ENCODE measurements at regions not wholly inside any gene's neighbourhood (a gene's known extent, or its start where the extent isn't known, plus 50 kb on each side); places are given as distances from the start of the nearest gene placed in this dataset.

DNA sequence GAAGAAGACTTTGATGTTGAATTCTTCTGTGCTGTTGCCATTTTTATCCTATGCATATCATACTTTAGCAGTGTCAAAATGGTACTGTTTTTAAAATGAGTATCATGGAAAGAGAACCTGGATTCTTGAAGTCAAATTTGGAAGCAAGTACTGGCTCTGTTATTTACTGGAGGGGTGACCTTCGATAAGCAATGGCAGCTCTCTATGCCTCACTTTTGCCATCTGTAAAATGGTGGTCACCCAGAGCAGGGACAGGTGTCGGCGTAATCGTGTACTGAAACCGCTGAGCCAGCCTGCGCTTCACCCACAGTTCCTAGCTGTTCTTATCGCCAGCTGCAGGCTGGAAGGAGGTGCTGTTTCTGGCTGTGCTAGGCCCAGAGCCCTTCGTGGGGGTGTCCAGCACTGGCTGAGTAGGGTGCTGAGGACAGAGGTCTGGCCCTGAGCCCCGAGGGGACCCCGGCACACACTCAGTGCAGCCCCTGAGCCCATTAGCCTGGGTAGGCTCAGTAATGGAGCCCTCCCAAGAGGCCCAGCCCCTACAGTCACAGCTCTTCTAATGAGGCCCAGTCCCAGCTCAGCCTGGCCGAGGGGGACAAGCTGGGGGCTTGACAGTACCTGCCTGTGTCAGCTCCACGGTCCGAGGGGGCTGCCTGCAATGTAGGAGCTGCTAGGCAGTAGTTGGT, 183.5 kb downstream of the PHETA1 start:
- ChIA-PET POLR2A (no interaction called here), CTCF (interaction anchor here (2.1 kb wide), 1 partner anchor 10 kb away, joined by 4 read pairs; no protein-coding TSS in a partner anchor)
- no peak for TF ChIP-seq CTCF (IDR thresholded peaks at IDR 0.05; ENCODE audit: control extremely low read depth, extremely low read depth, low read depth, missing control alignments)
- no peak for DNase-seq (ENCODE audit: extremely low spot score)

DNA sequence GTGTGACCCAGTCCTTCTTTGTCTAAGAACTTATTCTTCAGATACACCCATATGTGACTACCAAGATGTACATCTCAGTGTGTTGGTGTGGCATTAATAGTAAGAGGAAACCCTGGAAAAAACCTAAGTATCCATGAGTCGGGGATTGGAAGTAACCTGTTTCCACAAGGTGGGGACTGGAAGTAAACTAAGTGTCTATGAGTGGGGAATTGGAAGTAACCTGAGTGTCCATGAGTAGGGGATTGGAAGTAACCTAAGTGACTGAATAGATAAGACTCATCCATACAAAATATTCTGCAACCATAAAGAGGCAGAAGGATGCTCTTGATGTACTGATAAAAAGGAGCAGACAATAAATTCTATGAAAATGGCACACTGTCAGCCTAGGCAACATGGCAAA, 184.7 kb downstream of the PHETA1 start:
- TF ChIP-seq CTCF (IDR thresholded peaks at IDR 0.05; ENCODE audit: control extremely low read depth, extremely low read depth, low read depth, missing control alignments), result no peak
- ChIA-PET POLR2A (no interaction called here), CTCF (interaction anchor here (2.1 kb wide), 1 partner anchor 11 kb away, joined by 4 read pairs; no protein-coding TSS in a partner anchor)
- no peak for DNase-seq (ENCODE audit: extremely low spot score)

DNA sequence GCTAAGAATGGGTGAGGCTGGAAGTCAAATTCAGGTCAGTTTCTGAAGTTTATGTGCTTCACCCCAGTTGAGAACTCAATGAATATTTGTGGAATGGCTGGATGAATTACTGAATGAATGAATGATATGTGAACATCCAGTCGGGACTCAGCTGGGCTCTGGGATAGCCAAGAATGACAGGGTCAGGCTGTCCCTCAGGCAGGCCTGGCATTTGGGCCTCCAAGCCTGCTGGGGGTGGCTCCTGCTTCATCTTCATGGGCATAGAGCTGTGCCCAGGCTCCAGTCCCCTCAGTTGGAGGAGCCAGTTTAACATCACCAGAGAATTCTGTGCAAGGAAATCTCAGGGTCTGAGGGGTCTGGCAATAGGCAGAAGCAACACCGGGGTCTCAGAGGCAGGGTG, 185.8 kb downstream of the PHETA1 start:
- ChIA-PET CTCF (no interaction called here), POLR2A (no interaction called here)
- no peak for TF ChIP-seq CTCF (IDR thresholded peaks at IDR 0.05; ENCODE audit: control extremely low read depth, extremely low read depth, low read depth, missing control alignments)
- no peak for DNase-seq (ENCODE audit: extremely low spot score)

DNA sequence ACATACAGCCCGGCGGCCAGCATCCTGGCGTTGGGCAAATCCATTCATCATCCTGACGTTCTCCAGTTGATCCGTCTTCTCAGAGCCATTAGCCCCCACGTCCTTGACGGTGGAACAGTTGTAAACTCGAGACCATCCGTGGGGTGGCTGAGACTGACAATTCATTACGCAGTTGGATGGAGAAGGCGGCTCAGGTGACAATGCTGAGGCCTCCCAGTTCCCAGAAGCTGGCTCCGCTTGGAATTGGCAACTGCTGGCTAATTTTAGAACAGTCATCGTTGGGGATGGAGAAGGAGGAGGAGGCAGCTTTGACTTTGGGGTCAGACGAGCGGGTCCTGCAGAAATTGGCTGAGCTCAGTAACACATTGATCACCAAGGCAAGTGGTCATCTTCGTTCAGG, 186.5 kb downstream of the PHETA1 start:
- POLR2A ChIA-PET, result no interaction called here
- CTCF ChIA-PET, result no interaction called here
- TF ChIP-seq CTCF (IDR thresholded peaks at IDR 0.05; ENCODE audit: control extremely low read depth, extremely low read depth, low read depth, missing control alignments), result no peak
- DNase-seq (ENCODE audit: extremely low spot score), result no peak

- ChIA-PET POLR2A (interaction anchor here (0.7 kb wide), 1 partner anchor 1559 kb away, joined by 4 read pairs; no protein-coding TSS in a partner anchor), CTCF (no interaction called here)
- TF ChIP-seq CTCF (IDR thresholded peaks at IDR 0.05; ENCODE audit: control extremely low read depth, extremely low read depth, low read depth, missing control alignments), result no peak
- DNase-seq (ENCODE audit: extremely low spot score), result no peak
These were observed 187.7 kb downstream of the PHETA1 start for GRCh38 chr12:111181143-111181726.

GRCh38 chr12:111180426-111181142, 188.3 kb downstream of the PHETA1 start:
- POLR2A ChIA-PET, result interaction anchor here (0.7 kb wide), 1 partner anchor 1558 kb away, joined by 4 read pairs; no protein-coding TSS in a partner anchor
- no peak for TF ChIP-seq CTCF (IDR thresholded peaks at IDR 0.05; ENCODE audit: control extremely low read depth, extremely low read depth, low read depth, missing control alignments)
- CTCF ChIA-PET, result no interaction called here
- no peak for DNase-seq (ENCODE audit: extremely low spot score)

Data from GM10248 (cell line).